ENCODE measurements at regions not wholly inside any gene's neighbourhood (a gene's known extent, or its start where the extent isn't known, plus 50 kb on each side); places are given as distances from the start of the nearest gene placed in this dataset.
"Not testable (repeated sequence)": the region's sequence is repeated elsewhere in the genome, so short reads cannot be mapped to it uniquely, and the experiment has no call there.

- no peak overlapping the region for H3K4me3 ChIP-seq (replicated peaks; ENCODE audit: low read depth, low read length)
- DNase-seq (ENCODE audit: extremely low read depth, low read depth), result no peak
- no peak for TF ChIP-seq CTCF (IDR thresholded peaks at IDR 0.05; ENCODE audit: low read depth, low read length, missing control alignments)
Observed at GRCh38 chr2:35447215-35447614, 908.4 kb upstream of the CRIM1 start.

GRCh38 chr2:35443087-35443486 lies 912.5 kb upstream of the CRIM1 start:
- DNase-seq (ENCODE audit: extremely low read depth, low read depth), result no peak
- TF ChIP-seq CTCF (IDR thresholded peaks at IDR 0.05; ENCODE audit: low read depth, low read length, missing control alignments), result no peak
- no peak overlapping the region for H3K4me3 ChIP-seq (replicated peaks; ENCODE audit: low read depth, low read length)

GRCh38 chr2:35441575-35441974 lies 914.0 kb upstream of the CRIM1 start:
- not testable (repeated sequence) for H3K4me3 ChIP-seq (replicated peaks; ENCODE audit: low read depth, low read length); DNase-seq (ENCODE audit: extremely low read depth, low read depth)

- not testable (repeated sequence) for DNase-seq (ENCODE audit: extremely low read depth, low read depth); H3K4me3 ChIP-seq (replicated peaks; ENCODE audit: low read depth, low read length)
Observed at GRCh38 chr2:35440308-35440707, 915.3 kb upstream of the CRIM1 start.

- DNase-seq (ENCODE audit: extremely low read depth, low read depth); H3K4me3 ChIP-seq (replicated peaks; ENCODE audit: low read depth, low read length): not testable (repeated sequence)
Observed at GRCh38 chr2:35436893-35437292, 918.7 kb upstream of the CRIM1 start.

GRCh38 chr2:35428548-35428947 lies 927.0 kb upstream of the CRIM1 start:
- peak; percentile 28 for TF ChIP-seq CTCF (IDR thresholded peaks at IDR 0.05; ENCODE audit: low read depth, low read length, missing control alignments)
- DNase-seq (ENCODE audit: extremely low read depth, low read depth), result no peak
- H3K4me3 ChIP-seq (replicated peaks; ENCODE audit: low read depth, low read length), result no peak overlapping the region

- no peak overlapping the region for H3K4me3 ChIP-seq (replicated peaks; ENCODE audit: low read depth, low read length)
- no peak for TF ChIP-seq CTCF (IDR thresholded peaks at IDR 0.05; ENCODE audit: low read depth, low read length, missing control alignments)
- DNase-seq (ENCODE audit: extremely low read depth, low read depth), result no peak
Observed at GRCh38 chr2:35421485-35421884, 934.1 kb upstream of the CRIM1 start.

GRCh38 chr2:35417293-35417692 lies 938.3 kb upstream of the CRIM1 start:
- no peak overlapping the region for H3K4me3 ChIP-seq (replicated peaks; ENCODE audit: low read depth, low read length)
- TF ChIP-seq CTCF (IDR thresholded peaks at IDR 0.05; ENCODE audit: low read depth, low read length, missing control alignments), result no peak

More at GRCh38 chr2:35417293-35417692, 938.3 kb upstream of the CRIM1 start:
- DNase-seq (ENCODE audit: extremely low read depth, low read depth), result no peak

Measured in HFF-Myc (cell line).